HCT116 (cell line): ENCODE measurements at regions not wholly inside any gene's neighbourhood (a gene's known extent, or its start where the extent isn't known, plus 50 kb on each side); places are given as distances from the start of the nearest gene placed in this dataset.

ENCODE experiments used
- CBX3 ChIP-seq: IDR thresholded peaks from 2 replicates; pipeline ENCODE4 v1.6.1; 2012; ENCODE audit warnings: low read depth
- ELF1 ChIP-seq: IDR thresholded peaks from 2 replicates; pipeline ENCODE4 v1.6.1; 2012; ENCODE audit warnings: low read depth, borderline replicate concordance
- EZH2 ChIP-seq: fragments of 200-600 bp; sonication (generic); IDR thresholded peaks from 2 replicates; pipeline ENCODE4 v1.6.1; 2017; ENCODE audit warnings: antibody characterized with exemption, mixed run types
- EZH2phosphoT487 ChIP-seq: fragments of 200-600 bp; IDR thresholded peaks from 2 replicates; pipeline ENCODE4 v1.6.1; 2018; ENCODE audit warnings: antibody characterized with exemption, borderline replicate concordance
- JUND ChIP-seq: IDR thresholded peaks from 2 replicates; pipeline ENCODE4 v1.6.1; 2012
- POLR2A ChIP-seq: IDR thresholded peaks from 2 replicates; pipeline ENCODE4 v1.7.0; 2011; ENCODE audit warnings: borderline replicate concordance; ENCODE audit not compliant: insufficient read depth, insufficient read length; ENCODE audit errors: extremely low read depth
- POLR2AphosphoS5 ChIP-seq: IDR thresholded peaks from 2 replicates; pipeline ENCODE4 v1.6.1; 2011; ENCODE audit warnings: mild to moderate bottlenecking, low read depth, low read length, moderate library complexity
- SP1 ChIP-seq: IDR thresholded peaks from 2 replicates; pipeline ENCODE4 v1.6.1; 2012; ENCODE audit warnings: low read depth
- TCF7L2 ChIP-seq: IDR thresholded peaks from 2 replicates; pipeline ENCODE4 v1.7.0; 2011; ENCODE audit warnings: borderline replicate concordance, inconsistent platforms; ENCODE audit not compliant: insufficient read depth, insufficient read length; ENCODE audit errors: extremely low read depth
- YY1 ChIP-seq: IDR thresholded peaks from 2 replicates; pipeline ENCODE4 v1.6.1; 2011; ENCODE audit warnings: low read length, low read depth, moderate library complexity, mild to moderate bottlenecking; ENCODE audit not compliant: insufficient replicate concordance; ENCODE audit errors: extremely low read depth
- TF ChIP-seq, protein P1 (sequence below), 3 experiments: fragments of 200-600 bp in 1 of 3; sonication (generic) in 1 of 3; IDR thresholded peaks in 2 of 3; conservative IDR thresholded peaks in 1 of 3; 2 replicates each; pipeline ENCODE4 v1.5.1; 2012 to 2017; ENCODE audit warnings: low read depth in 2 of 3, low read length in 2 of 3, antibody characterized with exemption in 1 of 3, borderline replicate concordance in 1 of 3, control low read depth in 1 of 3, mild to moderate bottlenecking in 1 of 3, mixed read lengths in 1 of 3, mixed run types in 1 of 3, moderate library complexity in 1 of 3; ENCODE audit not compliant: insufficient read depth in 1 of 3
- TF ChIP-seq, protein P2 (sequence below): IDR thresholded peaks from 2 replicates; pipeline ENCODE4 v1.6.1; 2012
- TF ChIP-seq, protein P3 (sequence below): IDR thresholded peaks from 2 replicates; pipeline ENCODE4 v1.6.1; 2012

DNA sequence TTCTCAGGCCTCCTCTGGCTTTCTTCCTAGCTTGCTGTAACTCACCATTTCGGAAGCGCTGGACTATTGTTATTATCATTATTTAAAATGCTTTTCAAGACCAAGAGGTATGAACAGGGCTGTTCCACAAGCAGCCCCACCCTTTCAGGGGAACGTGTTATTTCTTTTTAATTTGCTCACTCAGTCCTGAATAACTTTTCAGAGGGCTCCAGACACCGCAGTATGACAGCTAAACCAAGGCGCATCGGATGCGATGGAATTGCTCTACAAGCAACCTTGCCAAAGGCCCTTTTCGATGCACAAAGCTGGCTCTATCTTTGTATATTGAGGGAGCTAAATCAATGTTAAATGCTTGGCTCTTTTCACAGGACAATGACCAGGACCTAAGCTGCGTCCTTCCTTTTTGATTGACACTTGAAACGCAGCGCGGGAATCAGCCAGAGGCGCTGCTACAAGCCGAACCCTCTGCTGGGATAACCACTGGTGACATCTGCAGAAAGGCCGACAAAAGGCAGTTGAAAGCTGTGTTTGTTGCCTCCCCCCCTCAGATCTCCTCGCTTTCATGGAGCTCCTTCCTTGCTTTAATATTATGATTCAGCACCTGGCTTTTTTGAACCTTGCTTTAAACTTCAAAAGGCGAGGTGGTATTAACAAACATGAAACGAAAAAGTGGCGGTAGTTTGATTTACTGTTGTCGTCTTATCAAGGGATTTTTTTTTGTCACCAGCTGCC lies 204.7 kb upstream of the PROX1 start:
- TF ChIP-seq, protein P1, sequence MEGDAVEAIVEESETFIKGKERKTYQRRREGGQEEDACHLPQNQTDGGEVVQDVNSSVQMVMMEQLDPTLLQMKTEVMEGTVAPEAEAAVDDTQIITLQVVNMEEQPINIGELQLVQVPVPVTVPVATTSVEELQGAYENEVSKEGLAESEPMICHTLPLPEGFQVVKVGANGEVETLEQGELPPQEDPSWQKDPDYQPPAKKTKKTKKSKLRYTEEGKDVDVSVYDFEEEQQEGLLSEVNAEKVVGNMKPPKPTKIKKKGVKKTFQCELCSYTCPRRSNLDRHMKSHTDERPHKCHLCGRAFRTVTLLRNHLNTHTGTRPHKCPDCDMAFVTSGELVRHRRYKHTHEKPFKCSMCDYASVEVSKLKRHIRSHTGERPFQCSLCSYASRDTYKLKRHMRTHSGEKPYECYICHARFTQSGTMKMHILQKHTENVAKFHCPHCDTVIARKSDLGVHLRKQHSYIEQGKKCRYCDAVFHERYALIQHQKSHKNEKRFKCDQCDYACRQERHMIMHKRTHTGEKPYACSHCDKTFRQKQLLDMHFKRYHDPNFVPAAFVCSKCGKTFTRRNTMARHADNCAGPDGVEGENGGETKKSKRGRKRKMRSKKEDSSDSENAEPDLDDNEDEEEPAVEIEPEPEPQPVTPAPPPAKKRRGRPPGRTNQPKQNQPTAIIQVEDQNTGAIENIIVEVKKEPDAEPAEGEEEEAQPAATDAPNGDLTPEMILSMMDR (IDR thresholded peaks at IDR 0.05 in 2 of 3, conservative IDR thresholded peaks at IDR 0.05 in 1 of 3; ENCODE audit: borderline replicate concordance in 1 of 3, insufficient read depth in 1 of 3, low read depth in 2 of 3, low read length in 2 of 3), result no peak
- TF ChIP-seq, protein P2, sequence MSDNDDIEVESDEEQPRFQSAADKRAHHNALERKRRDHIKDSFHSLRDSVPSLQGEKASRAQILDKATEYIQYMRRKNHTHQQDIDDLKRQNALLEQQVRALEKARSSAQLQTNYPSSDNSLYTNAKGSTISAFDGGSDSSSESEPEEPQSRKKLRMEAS, result no peak
- TF ChIP-seq EZH2phosphoT487 (no peak), POLR2A (no peak), ELF1 (no peak), EZH2 (no peak), TCF7L2 (peak; percentile 82), POLR2AphosphoS5 (no peak), YY1 (no peak), JUND (no peak), CBX3 (no peak), SP1 (no peak)
- TF ChIP-seq, protein P3, sequence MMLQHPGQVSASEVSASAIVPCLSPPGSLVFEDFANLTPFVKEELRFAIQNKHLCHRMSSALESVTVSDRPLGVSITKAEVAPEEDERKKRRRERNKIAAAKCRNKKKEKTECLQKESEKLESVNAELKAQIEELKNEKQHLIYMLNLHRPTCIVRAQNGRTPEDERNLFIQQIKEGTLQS, result no peak
